Epithelial cell of proximal tubule (primary cell): ENCODE measurements at regions not wholly inside any gene's neighbourhood (a gene's known extent, or its start where the extent isn't known, plus 50 kb on each side); places are given as distances from the start of the nearest gene placed in this dataset.
"Not testable (repeated sequence)": the region's sequence is repeated elsewhere in the genome, so short reads cannot be mapped to it uniquely, and the experiment has no call there.

Experiments used
- DNase-seq: peaks from one replicate; pipeline ENCODE4 v3.0.0-alpha.2; 2011; ENCODE audit warnings: low read depth
- H3K4me3 ChIP-seq: 2 replicates; pipeline ENCODE4 v1.5.1; 2011; ENCODE audit warnings: low read depth, mild to moderate bottlenecking, low read length
- CTCF ChIP-seq: conservative IDR thresholded peaks from 2 replicates; pipeline ENCODE4 v1.5.1; 2012; ENCODE audit warnings: low read depth, mild to moderate bottlenecking, low read length

GRCh38 chr12:115375186-115375991 is 691.4 kb upstream of the TBX3 start:
- H3K4me3 ChIP-seq = no peak overlapping the region
- TF ChIP-seq CTCF = no peak
- DNase-seq = peak; percentile 13

- DNase-seq = no peak
- TF ChIP-seq CTCF = no peak
- H3K4me3 ChIP-seq = no peak overlapping the region
These were observed 690.7 kb upstream of the TBX3 start for GRCh38 chr12:115374480-115375185.

GRCh38 chr12:115371711-115372110 is 687.7 kb upstream of the TBX3 start:
- DNase-seq = no peak
- H3K4me3 ChIP-seq = no peak overlapping the region
- no peak for TF ChIP-seq CTCF

GRCh38 chr12:115370650-115371049 is 686.7 kb upstream of the TBX3 start:
- no peak for TF ChIP-seq CTCF
- no peak for DNase-seq
- H3K4me3 ChIP-seq = no peak overlapping the region

GRCh38 chr12:115370207-115370606 is 686.2 kb upstream of the TBX3 start:
- TF ChIP-seq CTCF = no peak
- H3K4me3 ChIP-seq = no peak overlapping the region
- DNase-seq = no peak

- DNase-seq, H3K4me3 ChIP-seq: not testable (repeated sequence)
These were observed 682.3 kb upstream of the TBX3 start for GRCh38 chr12:115366277-115366676.

- not testable (repeated sequence) for H3K4me3 ChIP-seq
These were observed 681.8 kb upstream of the TBX3 start for GRCh38 chr12:115365765-115366164.

GRCh38 chr12:115364921-115365320 is 680.9 kb upstream of the TBX3 start:
- DNase-seq = no peak
- no peak overlapping the region for H3K4me3 ChIP-seq
- TF ChIP-seq CTCF = no peak

More at GRCh38 chr12:115365765-115366164, 681.8 kb upstream of the TBX3 start:
- DNase-seq = not testable (repeated sequence)
